GM21423 (cell line): ENCODE measurements at regions not wholly inside any gene's neighbourhood (a gene's known extent, or its start where the extent isn't known, plus 50 kb on each side); places are given as distances from the start of the nearest gene placed in this dataset.

Experiments
- ATAC-seq: cut with Tn5 transposase; IDR thresholded peaks from one replicate; pipeline ENCODE4 v1.9.1; 2021; ENCODE audit warnings: mild to moderate bottlenecking, moderate library complexity; ENCODE audit not compliant: unreplicated experiment

DNA sequence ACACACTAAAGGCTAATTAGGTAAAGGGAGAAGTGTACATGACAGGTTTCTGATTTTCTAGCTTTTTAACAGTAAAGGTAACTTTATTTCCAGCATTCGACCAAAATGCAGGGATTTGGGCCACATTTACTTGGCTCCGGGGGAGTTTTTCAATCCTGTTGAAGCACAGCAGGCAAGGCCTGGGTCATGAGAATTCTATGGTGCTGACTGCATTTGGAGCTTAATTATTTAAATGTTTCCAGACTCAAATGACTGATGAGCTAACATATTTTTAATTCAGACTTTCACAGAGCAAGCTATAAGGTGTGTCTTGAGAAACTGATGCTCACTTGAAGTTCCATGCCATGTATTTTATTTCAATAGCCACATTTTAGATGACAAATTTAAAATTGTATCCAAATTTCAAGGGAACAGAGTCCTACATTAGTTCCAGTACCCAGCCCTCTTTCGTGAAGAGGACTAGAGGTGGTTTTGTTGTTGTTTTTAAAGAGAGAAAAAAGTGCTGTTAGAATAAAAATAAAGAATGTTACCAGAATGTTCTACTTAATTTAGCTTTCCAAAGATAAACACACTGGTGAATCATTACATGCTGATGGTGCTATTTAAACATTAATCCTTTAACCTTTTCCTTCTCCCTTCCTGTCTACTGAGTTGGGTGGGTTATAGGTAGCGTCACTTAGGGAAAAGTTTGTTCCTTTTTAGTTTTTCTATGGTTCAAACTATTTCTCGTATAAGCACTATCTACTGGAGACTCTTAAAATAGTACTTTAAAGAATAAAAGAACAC, 82.3 kb upstream of the PHACTR2 start:
- no peak for ATAC-seq

- ATAC-seq = no peak
Measured at GRCh38 chr6:143594647-143595046, 83.1 kb upstream of the PHACTR2 start.

DNA sequence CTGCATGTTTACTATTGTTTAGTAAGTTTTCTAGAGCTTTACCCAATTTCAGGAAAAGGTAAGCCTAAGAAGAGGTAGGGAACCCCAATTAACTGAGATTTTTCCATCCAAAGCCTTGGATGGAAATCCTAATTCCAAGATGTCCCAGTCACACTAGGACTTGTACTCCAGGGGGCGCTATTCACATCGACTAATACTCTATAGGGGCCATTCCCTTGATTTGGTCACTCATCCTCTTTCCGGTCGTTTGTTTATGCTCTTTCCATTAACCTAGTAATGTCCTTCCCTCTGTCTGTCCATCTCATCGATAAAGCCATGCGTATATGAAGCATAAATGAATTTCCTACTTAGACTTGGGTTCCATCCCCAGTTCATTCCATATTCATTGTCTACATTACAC, 80.8 kb upstream of the FUCA2 start:
- ATAC-seq = no peak

GRCh38 chr6:143591441-143591840, 79.9 kb upstream of the FUCA2 start:
- no peak for ATAC-seq

DNA sequence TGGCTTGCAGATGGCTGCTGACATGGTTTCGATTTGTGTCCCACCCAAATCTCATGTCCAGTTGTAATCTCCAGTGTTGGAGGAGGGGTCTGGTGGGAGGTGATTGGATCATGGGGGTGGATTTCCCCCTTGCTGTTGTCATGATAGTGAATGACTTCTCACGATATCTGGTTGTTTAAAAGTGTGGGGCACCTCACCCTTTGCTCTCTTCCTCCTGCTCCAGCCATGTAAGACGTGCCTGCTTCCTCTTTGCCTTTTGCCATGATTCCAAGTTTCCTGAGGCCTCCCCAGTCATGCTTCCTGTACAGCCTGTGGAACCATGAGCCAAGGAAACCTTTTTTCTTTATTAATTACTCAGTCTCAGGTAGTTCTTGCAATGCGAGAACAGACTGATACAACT, 77.6 kb upstream of the FUCA2 start:
- ATAC-seq = no peak

DNA sequence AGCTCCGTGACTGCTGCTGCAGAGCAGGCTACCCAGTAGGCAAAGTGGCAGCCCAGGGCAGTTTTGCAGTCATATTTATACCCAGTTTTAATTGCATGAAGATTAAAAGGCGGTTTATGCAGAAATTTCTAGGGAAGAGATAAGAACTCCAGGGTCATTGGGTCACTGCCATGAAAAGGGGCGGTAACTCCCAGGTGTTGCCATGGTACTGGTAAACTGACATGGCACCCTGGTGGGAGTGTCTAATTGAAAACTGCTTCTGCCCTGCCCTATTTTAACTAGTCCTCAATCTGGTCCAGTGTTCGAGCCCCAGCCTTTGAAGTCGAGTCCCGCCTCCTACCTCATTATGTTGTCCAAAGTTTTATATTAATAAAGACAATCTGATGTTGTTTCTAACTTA, 75.0 kb upstream of the FUCA2 start:
- no peak for ATAC-seq

DNA sequence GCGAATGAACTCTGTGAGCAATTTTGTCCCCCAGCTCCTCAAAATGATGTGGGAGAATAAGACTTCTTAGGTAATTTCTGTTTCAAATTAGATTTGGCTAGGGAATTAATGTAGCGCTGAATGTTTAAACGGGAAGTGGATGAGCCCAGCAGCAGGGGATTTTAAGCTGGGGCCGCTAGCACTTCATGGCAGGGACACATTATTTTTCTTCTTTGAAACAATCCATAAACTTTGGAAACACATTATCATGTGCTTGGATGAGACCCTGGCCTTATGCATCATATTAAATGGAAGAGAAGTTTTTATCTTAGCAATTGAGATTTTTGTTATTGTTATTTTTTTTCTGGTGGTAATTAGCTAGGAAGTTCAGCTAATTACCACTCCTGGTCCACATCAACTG, 74.2 kb upstream of the FUCA2 start:
- ATAC-seq = no peak

GRCh38 chr6:143585241-143585640, 73.7 kb upstream of the FUCA2 start:
- no peak for ATAC-seq

DNA sequence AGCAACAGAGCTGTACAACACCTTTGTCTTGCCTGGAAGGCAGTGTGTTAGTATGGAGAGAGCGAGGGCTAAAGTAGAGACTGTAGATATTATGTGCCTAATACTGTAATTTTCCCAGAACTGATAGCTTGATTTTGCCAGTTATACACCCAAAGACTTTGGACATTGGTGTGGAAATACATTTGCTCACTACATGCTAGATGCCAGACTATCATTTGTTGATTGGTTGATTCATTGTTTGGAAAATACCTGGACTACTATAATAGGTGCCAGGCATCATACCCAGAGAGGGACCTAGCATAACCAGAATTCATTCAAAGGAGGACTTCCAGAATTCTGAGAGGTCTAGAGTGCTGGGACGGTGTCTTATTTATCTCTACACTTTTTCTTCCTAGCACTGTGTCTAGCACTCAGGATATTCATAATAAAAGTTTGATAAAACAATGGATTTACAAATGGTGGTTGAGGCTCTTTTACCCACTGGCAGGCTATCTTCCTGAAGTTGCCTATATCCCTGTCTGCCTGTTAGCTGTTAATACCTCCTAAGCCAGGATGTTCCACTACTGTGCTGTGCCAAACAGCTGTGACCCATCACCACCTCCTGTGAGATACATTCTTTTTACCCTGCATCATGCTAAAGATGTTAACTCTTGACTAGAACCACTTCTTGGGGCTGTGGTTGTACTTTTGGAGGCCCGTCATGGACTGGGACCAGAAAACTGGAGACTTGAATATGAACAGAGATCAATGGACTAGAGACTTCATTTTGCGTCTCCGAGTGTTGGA, 72.2 kb upstream of the FUCA2 start:
- ATAC-seq = no peak

- ATAC-seq = no peak
Measured at GRCh38 chr6:143581835-143582480, 70.4 kb upstream of the FUCA2 start.

DNA sequence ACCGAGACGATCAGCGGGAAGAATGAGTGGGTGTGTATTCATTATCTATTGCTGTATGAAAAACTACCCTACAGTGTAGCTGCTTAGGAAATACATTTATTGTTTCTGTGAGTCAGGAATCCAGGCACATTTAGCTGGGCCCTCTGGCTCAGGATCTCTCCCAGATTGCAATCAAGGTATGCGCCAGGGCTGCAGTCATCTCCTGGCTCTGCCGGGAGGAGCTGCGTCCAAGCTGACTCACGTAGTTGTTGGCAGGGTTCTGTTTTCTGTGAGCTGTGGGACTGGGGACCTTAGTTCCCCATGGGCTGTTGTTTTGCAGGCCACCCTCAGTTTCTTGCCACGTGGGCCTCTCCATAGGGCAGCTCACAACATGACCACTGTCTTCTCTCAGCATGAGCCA, 68.2 kb upstream of the FUCA2 start:
- no peak for ATAC-seq

GRCh38 chr6:143578054-143578453, 66.5 kb upstream of the FUCA2 start:
- no peak for ATAC-seq

DNA sequence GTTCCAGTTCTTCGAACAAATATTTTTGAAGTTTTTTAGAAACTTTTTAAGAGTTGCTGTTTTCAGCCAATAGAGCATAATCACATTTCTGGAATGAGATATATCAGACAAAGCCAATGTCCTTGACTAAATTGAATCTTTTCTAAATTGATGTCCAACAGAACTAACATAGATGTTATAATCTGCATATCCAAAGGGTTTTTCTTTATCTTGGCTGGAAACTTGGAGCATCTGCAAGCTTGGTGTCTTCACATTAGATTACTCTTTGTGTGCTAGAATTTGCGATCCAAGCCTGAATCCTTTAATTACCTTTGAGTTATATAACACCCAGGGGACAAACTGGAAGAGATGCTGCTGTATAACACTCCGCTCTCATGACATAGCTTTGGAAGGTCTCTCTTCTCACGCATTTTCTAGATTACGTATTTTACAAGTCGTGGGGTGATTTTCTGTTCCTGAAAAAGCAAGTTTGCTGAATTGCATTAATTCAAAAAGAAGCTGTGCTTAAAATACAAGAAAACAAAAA, 64.4 kb upstream of the FUCA2 start:
- ATAC-seq = no peak

GRCh38 chr6:143575440-143575839, 63.9 kb upstream of the FUCA2 start:
- peak; percentile 90 for ATAC-seq

GRCh38 chr6:143570147-143570853, 58.8 kb upstream of the FUCA2 start:
- no peak for ATAC-seq

- ATAC-seq = no peak
Measured at GRCh38 chr6:143569040-143569439, 57.5 kb upstream of the FUCA2 start.

DNA sequence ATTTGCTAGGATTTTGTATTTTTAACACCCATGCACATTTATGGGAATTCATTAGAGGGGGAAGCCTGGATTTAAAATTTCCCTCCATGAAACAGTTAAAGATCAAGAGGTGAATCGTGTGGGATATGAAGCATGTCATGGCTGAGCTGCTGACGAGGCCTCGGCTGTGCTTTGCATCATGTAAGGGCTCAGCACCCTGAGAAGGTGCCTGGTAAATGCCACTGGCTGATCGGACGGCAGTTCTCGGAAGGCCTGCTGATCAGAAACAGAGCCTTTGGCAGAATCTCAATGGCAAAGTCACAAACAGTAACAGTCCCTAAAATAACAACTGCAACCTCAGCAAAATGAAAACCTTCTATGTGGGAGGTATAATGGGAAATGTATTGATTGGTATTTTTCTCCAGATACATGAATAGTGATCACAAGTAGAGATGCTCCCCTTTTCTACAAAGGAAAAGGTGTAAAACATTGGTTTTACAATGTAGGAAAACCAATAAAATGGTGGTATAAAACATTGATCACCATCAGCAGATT, 53.0 kb upstream of the FUCA2 start:
- no peak for ATAC-seq

- ATAC-seq = no peak
Measured at GRCh38 chr6:143562143-143562542, 50.6 kb upstream of the FUCA2 start.
